Mucosa of descending colon (tissue), 3 donors: ENCODE measurements at regions not wholly inside any gene's neighbourhood (a gene's known extent, or its start where the extent isn't known, plus 50 kb on each side); places are given as distances from the start of the nearest gene placed in this dataset.
A peak's percentile ranks its signal among the peaks of the same experiment; 100 is the strongest.

Source experiments
- ATAC-seq: fragments of 200-7000 bp; cut with Tn5 transposase; one replicate; pipeline ENCODE4 v1.9.1; 2020; ENCODE audit warnings: mild to moderate bottlenecking, moderate library complexity
- DNase-seq, 3 donors: peaks; one replicate each; pipeline ENCODE4 v3.0.0-alpha.2; 2020
- H3K36me3 ChIP-seq: fragments of 200-600 bp; one replicate; pipeline ENCODE4 v1.8.0; 2021; ENCODE audit warnings: low read depth, mild to moderate bottlenecking
- H3K4me1 ChIP-seq: fragments of 200-600 bp; one replicate; pipeline ENCODE4 v1.8.0; 2021; ENCODE audit warnings: low read depth, mild to moderate bottlenecking
- H3K4me3 ChIP-seq: fragments of 200-600 bp; one replicate; pipeline ENCODE4 v1.8.0; 2021; ENCODE audit warnings: mild to moderate bottlenecking
- H3K9me3 ChIP-seq: fragments of 200-600 bp; one replicate; pipeline ENCODE4 v1.8.0; 2021; ENCODE audit warnings: mild to moderate bottlenecking
- intact Hi-C, 2 donors: fragments of 100-400 bp; cut with DNase I in 1 of 2; cut with micrococcal nuclease in 1 of 2; formaldehyde crosslinking; loops; one replicate each; pipeline versions ENCODE4 v1.11.0 to v1.11.1; 2022; cut with DNase I, micrococcal nuclease
- TF ChIP-seq, protein P1 (sequence below): fragments of 200-600 bp; IDR thresholded peaks from one replicate; pipeline ENCODE4 v1.8.0; 2022; ENCODE audit warnings: antibody characterized with exemption, mild to moderate bottlenecking
- donor health status: DM: no; HTN: no; CAD: no; lungs with moderate emphysema.
- donor health status: DM: no; HTN: no; CAD: no.
- donor health status: DM: no; HTN: yes; CAD: no.

DNA sequence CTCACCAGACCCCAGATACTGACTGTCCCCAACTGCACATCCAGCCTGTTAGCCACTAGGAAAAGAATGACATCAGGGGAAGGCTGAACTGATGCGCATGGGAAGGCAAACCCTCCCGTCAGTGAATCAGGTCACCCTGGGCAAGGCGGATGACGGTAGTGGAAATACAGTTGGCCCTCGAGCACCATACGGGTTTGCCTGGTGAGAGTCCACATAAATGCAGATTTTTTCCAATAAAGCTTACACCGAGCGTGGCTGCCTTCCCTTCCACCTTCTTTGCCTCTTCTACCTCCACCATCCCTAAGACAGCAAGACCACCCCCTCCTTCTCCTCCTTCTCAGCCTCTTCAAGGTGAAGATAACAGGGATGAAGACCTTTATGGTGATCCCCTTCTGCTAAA, 236.1 kb upstream of the TNRC6C start:
- ATAC-seq (no peak), DNase-seq (no peak)
- Histone ChIP-seq H3K36me3 (no peaks in the 10 kb centered on the region), H3K4me3 (no peak overlapping the region), H3K4me1 (no peaks in the 10 kb centered on the region), H3K9me3 (no peaks in the 10 kb centered on the region)
- TF ChIP-seq, protein P1, sequence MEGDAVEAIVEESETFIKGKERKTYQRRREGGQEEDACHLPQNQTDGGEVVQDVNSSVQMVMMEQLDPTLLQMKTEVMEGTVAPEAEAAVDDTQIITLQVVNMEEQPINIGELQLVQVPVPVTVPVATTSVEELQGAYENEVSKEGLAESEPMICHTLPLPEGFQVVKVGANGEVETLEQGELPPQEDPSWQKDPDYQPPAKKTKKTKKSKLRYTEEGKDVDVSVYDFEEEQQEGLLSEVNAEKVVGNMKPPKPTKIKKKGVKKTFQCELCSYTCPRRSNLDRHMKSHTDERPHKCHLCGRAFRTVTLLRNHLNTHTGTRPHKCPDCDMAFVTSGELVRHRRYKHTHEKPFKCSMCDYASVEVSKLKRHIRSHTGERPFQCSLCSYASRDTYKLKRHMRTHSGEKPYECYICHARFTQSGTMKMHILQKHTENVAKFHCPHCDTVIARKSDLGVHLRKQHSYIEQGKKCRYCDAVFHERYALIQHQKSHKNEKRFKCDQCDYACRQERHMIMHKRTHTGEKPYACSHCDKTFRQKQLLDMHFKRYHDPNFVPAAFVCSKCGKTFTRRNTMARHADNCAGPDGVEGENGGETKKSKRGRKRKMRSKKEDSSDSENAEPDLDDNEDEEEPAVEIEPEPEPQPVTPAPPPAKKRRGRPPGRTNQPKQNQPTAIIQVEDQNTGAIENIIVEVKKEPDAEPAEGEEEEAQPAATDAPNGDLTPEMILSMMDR = no peak
- intact Hi-C loops = no loop called here

DNA sequence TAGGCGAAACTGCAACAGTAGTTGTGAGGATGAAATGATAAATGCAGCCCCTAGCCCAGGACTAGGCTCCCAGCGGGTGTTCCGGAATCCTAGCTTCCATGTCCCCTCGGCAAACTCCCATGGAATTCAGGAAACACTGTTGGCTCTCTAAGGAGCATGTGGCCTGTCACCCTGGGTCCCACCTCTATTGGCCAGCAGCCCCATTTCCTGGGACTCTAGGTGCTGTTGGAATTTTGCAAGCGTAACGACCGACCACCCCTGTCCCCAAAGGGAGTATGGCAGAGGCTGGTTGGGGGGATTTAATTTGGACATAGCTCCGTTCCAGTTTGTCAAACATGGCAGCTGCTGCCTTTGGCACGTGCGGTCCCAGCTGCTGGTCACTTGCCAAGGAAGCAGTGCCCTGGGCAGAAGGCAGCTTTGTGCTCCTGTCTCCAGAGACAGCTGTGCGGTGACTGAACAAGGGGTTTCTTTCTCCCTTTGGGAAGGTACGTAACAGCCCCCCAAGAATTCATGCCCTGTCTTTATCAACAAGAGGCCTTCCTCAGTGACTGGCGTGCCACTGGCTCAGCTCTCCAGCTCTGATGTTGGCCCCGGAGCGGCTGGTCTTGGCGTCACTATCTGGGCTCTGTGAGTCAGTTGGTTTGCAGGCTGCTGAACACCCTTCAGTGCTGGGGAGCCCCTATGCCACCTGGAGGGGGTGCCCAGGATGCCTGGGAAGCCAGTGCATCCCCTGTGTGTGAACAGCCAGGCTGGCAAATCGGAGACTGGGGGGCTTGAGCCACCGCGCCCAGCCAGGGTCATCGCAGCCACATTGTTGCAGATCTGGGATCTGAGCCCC, 235.2 kb upstream of the TNRC6C start:
- H3K36me3 ChIP-seq = no peaks in the 10 kb centered on the region
- TF ChIP-seq, protein P1 = no peak
- no peak for DNase-seq
- H3K4me3 ChIP-seq = no peak overlapping the region
- no peaks in the 10 kb centered on the region for H3K4me1 ChIP-seq
- no peak for ATAC-seq
- intact Hi-C loops = no loop called here
- H3K9me3 ChIP-seq = no peaks in the 10 kb centered on the region

DNA sequence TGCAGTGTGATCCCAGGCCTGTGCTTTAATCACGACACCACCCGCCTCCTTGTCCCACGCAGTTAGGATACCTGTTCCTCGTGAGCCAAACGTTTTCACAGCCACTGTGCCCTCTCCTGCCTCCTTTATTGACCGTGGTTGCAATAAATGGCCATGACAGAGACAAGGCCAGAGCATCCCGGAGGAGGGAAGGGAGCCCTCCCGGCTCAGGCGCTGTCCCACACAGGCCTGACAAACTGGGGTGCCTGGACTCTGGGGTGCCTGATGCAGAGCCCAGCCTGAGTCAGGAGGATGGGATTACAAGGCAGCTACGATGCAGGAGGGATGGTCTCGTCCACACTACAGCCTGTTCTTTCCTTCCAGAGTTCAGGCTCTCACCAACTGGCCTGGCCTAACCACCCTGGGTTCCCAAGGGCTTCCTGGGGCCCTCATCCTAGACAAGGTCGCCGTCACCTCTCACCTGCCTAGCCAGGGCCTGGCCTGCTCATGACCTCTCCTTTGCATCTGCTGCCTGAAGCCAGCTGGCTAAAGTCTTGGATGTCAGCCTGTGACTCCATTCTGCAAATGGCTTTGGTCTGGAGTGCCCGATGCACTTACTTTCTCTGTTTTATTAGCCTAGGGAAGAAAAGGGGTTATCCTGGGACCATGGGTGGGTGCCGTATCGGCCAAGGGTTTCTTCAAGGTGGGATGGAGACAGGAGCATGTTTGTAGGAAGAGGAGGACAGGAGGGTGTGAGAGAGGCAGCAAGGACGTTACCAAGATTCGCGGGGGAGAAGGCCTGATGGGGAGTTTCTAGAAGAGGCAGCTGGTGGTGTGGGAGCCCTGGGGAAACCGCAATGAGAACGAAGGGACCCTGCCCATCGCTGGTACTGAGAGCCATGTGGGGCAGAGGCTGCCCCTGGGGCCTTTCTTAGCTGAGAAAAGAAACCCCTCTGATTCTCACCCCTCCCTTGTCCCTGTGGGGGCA, 234.3 kb upstream of the TNRC6C start:
- DNase-seq (no peak), ATAC-seq (no peak)
- TF ChIP-seq, protein P1 = no peak
- Histone ChIP-seq H3K4me3 (no peak overlapping the region), H3K9me3 (no peaks in the 10 kb centered on the region), H3K4me1 (no peaks in the 10 kb centered on the region), H3K36me3 (no peaks in the 10 kb centered on the region)
- intact Hi-C loops = no loop called here

DNA sequence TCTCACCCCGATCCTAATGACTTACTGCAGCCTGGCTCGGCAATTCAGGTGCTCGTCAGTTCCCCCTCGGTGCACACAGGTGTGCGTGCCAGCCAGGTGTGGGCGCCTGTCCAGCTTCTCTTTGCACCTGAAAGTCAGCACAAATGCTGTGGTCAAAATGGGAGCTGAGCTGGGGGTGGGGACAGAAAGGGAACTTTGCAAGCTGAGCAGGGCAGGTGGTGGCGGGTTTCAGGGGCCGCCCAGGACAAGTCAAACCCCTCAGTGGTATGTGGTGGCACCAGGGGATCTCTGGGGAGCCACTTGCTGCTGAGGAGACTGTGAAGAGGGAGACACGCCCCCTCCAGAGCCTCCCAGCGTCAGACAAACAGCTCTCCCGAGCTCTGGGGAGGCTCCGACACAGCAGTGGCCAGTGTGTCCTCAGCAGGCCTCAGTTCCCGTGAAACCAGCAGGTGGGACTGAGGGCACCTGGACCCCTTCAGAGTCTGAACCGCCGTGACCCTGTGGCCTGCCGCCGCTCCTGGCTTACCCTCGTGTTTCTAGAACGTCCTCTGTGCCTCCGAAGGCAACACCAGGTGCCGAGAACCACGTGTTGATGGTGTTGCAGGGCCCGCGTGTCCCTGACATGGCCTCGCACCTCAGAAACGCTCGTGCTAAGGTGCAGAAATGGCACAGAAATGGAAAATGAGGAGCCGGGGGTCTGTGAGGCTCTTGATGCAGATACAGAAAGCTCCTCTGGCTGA, 233.5 kb upstream of the TNRC6C start:
- DNase-seq = peak in 1 of 3 donors; percentile 35
- H3K36me3 ChIP-seq = no peaks in the 10 kb centered on the region
- TF ChIP-seq, protein P1 = no peak
- H3K9me3 ChIP-seq = no peaks in the 10 kb centered on the region
- peak; percentile 44 for ATAC-seq
- intact Hi-C loops = no loop called here
- H3K4me3 ChIP-seq = no peak overlapping the region
- H3K4me1 ChIP-seq = no peaks in the 10 kb centered on the region

DNA sequence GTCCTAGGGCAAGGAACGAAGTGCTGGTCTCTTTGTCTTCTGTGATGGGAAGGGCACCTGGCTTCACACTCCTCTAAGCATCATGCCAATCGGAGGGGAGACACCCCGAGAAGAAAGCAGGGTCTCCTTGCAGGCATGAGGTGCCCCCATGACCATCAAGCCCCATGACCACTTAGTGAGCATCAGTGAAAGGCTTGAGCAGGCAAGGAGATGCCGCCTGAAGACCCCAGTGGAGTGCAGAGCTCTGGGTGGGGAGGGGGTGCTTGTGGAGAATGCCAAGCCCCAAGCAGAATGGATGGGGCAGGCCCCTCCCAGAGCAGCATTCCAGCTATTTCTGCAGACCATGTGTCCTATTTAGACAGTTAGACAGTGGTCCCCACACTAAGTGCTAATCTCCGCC, 232.7 kb upstream of the TNRC6C start:
- TF ChIP-seq, protein P1 = no peak
- ATAC-seq (no peak), DNase-seq (no peak)
- intact Hi-C loops = no loop called here
- Histone ChIP-seq H3K9me3 (no peaks in the 10 kb centered on the region), H3K4me3 (no peak overlapping the region), H3K36me3 (no peaks in the 10 kb centered on the region), H3K4me1 (no peaks in the 10 kb centered on the region)
